ENCODE measurements at regions not wholly inside any gene's neighbourhood (a gene's known extent, or its start where the extent isn't known, plus 50 kb on each side); places are given as distances from the start of the nearest gene placed in this dataset.

DNA sequence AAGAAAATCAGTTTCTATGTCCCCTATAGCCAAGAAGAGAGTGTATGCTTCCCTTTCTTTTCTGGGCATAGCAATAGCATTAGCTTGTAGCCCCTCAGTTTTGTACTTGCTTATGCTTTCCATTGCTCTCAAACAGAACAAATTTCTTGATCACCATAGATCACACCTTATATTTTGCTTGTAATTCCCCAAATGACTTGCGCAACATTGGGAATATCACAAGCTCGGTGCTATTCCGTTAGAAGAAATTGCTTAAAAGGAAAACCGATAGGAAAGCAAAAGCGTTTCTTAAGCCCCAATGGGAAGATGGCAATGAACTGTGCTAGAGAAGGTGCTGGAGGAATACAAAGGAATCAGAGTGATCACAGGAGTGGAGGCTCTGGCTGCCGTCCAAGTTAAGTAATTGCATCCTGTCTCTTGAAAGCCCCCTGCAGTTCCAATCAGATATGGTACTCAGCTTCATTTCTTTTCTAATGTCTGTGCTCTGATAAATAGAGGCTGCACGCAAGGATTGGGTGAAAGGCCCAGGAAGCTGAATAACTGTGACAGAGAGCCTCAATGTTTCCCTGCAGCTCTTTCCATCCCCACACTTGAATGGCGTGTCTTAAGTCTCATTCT lies 182.1 kb upstream of the KIRREL3 start:
- no peak for TF ChIP-seq EZH2 (IDR thresholded peaks at IDR 0.05; ENCODE audit: borderline replicate concordance, insufficient read depth, low read length, poor library complexity, severe bottlenecking)
- TF ChIP-seq RAD21 (conservative IDR thresholded peaks at IDR 0.05), result no peak
